Trophoblast cell (in vitro differentiated cells and primary cell): ENCODE measurements at regions not wholly inside any gene's neighbourhood (a gene's known extent, or its start where the extent isn't known, plus 50 kb on each side); places are given as distances from the start of the nearest gene placed in this dataset.
"Not testable (repeated sequence)": the region's sequence is repeated elsewhere in the genome, so short reads cannot be mapped to it uniquely, and the experiment has no call there.

Source experiments
- DNase-seq, 2 donors: peaks; one replicate each; pipeline ENCODE4 v3.0.0-alpha.2; 2016
- H2AFZ ChIP-seq: 2 replicates; pipeline ENCODE4 v1.6.1; 2013; ENCODE audit warnings: low read length, moderate library complexity, mild to moderate bottlenecking; ENCODE audit not compliant: insufficient read depth, poor library complexity
- H2AK5ac ChIP-seq: 2 replicates; pipeline ENCODE4 v1.6.1; 2013; ENCODE audit warnings: mild to moderate bottlenecking, low read length
- H2BK120ac ChIP-seq: 2 replicates; pipeline ENCODE4 v1.6.1; 2013; ENCODE audit warnings: low read length, mild to moderate bottlenecking, moderate library complexity; ENCODE audit not compliant: insufficient read depth, poor library complexity
- H2BK12ac ChIP-seq: 2 replicates; pipeline ENCODE4 v1.6.1; 2013; ENCODE audit warnings: mild to moderate bottlenecking, low read length, moderate library complexity
- H2BK5ac ChIP-seq: 2 replicates; pipeline ENCODE4 v1.6.1; 2013; ENCODE audit warnings: low read length, low read depth, moderate library complexity, mild to moderate bottlenecking; ENCODE audit not compliant: poor library complexity
- H3K14ac ChIP-seq: 2 replicates; pipeline ENCODE4 v1.6.1; 2013; ENCODE audit warnings: mild to moderate bottlenecking, low read length
- H3K18ac ChIP-seq: 2 replicates; pipeline ENCODE4 v1.6.1; 2013; ENCODE audit warnings: mild to moderate bottlenecking, low read length
- H3K23ac ChIP-seq: 2 replicates; pipeline ENCODE4 v1.6.1; 2013; ENCODE audit warnings: low read length
- H3K27ac ChIP-seq: 2 replicates; pipeline ENCODE4 v1.5.1; 2013; ENCODE audit warnings: low read depth, mild to moderate bottlenecking, inconsistent platforms, low read length, moderate library complexity
- H3K27me3 ChIP-seq: 2 replicates; pipeline ENCODE4 v1.6.1; 2013; ENCODE audit warnings: inconsistent platforms, mild to moderate bottlenecking, low read length, moderate library complexity; ENCODE audit not compliant: insufficient read depth
- H3K36me3 ChIP-seq, 2 experiments: 1 replicate in 1 of 2; 2 replicates in 1 of 2; pipeline ENCODE4 v1.6.1; 2013; ENCODE audit warnings: low read length in 2 of 2, mild to moderate bottlenecking in 2 of 2, moderate library complexity in 1 of 2; ENCODE audit not compliant: insufficient read depth in 2 of 2, control insufficient read depth in 1 of 2
- H3K4ac ChIP-seq: 2 replicates; pipeline ENCODE4 v1.6.1; 2013; ENCODE audit warnings: low read depth, mild to moderate bottlenecking, low read length, moderate library complexity
- H3K4me1 ChIP-seq, 2 experiments: 1 replicate in 1 of 2; 2 replicates in 1 of 2; pipeline ENCODE4 v1.6.1; 2013; ENCODE audit warnings: low read length in 2 of 2, mild to moderate bottlenecking in 2 of 2, moderate library complexity in 1 of 2; ENCODE audit not compliant: insufficient read depth in 2 of 2, control insufficient read depth in 1 of 2
- H3K4me2 ChIP-seq: 2 replicates; pipeline ENCODE4 v1.6.1; 2013; ENCODE audit warnings: inconsistent platforms, mild to moderate bottlenecking, low read length, moderate library complexity
- H3K4me3 ChIP-seq: 2 replicates; pipeline ENCODE4 v1.5.1; 2013; ENCODE audit warnings: mild to moderate bottlenecking, low read depth, low read length, inconsistent platforms
- H3K79me1 ChIP-seq: one replicate; pipeline ENCODE4 v1.6.1; 2013; ENCODE audit warnings: low read length
- H3K79me2 ChIP-seq: 2 replicates; pipeline ENCODE4 v1.6.1; 2013; ENCODE audit warnings: low read length, mild to moderate bottlenecking; ENCODE audit not compliant: control insufficient read depth, insufficient read depth, poor library complexity
- H3K9ac ChIP-seq: 2 replicates; pipeline ENCODE4 v1.6.1; 2013; ENCODE audit warnings: mild to moderate bottlenecking, low read length
- H3K9me3 ChIP-seq: 2 replicates; pipeline ENCODE4 v1.6.1; 2013; ENCODE audit warnings: low read depth, mild to moderate bottlenecking, control low read depth, inconsistent platforms, low read length; ENCODE audit not compliant: insufficient read depth
- H4K12ac ChIP-seq: 2 replicates; pipeline ENCODE4 v1.6.1; 2013; ENCODE audit warnings: low read depth, mild to moderate bottlenecking, low read length, moderate library complexity
- H4K8ac ChIP-seq: 2 replicates; pipeline ENCODE4 v1.6.1; 2013; ENCODE audit warnings: low read depth, mild to moderate bottlenecking, low read length, moderate library complexity
- H4K91ac ChIP-seq: one replicate; pipeline ENCODE4 v1.6.1; 2013; ENCODE audit warnings: low read depth, mild to moderate bottlenecking, low read length, moderate library complexity
- WGBS: extraction: QIAGEN DNeasy Blood & Tissue Kit; methylation state at CpG from one replicate; pipeline ENCODE4 v1.1.7; 2013; ENCODE audit warnings: missing lambda C conversion rate; ENCODE audit not compliant: insufficient read length, insufficient coverage; ENCODE audit errors: extremely low coverage; 5-methylcytosine and 5-hydroxymethylcytosine counted together

GRCh38 chr18:77343846-77344510 lies 94.3 kb downstream of the GALR1 start:
- H3K23ac ChIP-seq = no peak overlapping the region
- H3K27ac ChIP-seq = no peak overlapping the region
- H4K8ac ChIP-seq = no peak overlapping the region
- H2BK12ac ChIP-seq = no peak overlapping the region
- H2BK5ac ChIP-seq = no peak overlapping the region
- H2AK5ac ChIP-seq = no peak overlapping the region
- H3K79me2 ChIP-seq = no peaks in the 10 kb centered on the region
- no peak overlapping the region for H2BK120ac ChIP-seq
- no peak overlapping the region for H3K4me2 ChIP-seq
- no peak overlapping the region for H3K14ac ChIP-seq
- H3K18ac ChIP-seq = no peak overlapping the region
- no peak for DNase-seq
- no peak overlapping the region for H4K12ac ChIP-seq
- peaks cover 3% of the 10 kb centered on the region for H3K9me3 ChIP-seq
- H3K27me3 ChIP-seq = no peaks in the 10 kb centered on the region
- H3K79me1 ChIP-seq = no peaks in the 10 kb centered on the region
- no peaks in the 10 kb centered on the region for H3K36me3 ChIP-seq
- H3K9ac ChIP-seq = no peak overlapping the region
- H4K91ac ChIP-seq = no peak overlapping the region
- WGBS = no CpG with 5 or more reads among the region's 14 CpGs
- no peak overlapping the region for H3K4me3 ChIP-seq
- no peak overlapping the region for H3K4ac ChIP-seq
- no peaks in the 10 kb centered on the region for H3K4me1 ChIP-seq
- H2AFZ ChIP-seq = no peak overlapping the region

GRCh38 chr18:77344786-77345500 lies 95.3 kb downstream of the GALR1 start:
- Histone ChIP-seq H3K18ac (no peak overlapping the region), H3K79me1 (no peaks in the 10 kb centered on the region), H3K36me3 (no peaks in the 10 kb centered on the region), H2BK5ac (no peak overlapping the region), H3K14ac (no peak overlapping the region), H4K8ac (no peak overlapping the region), H3K4me1 (no peaks in the 10 kb centered on the region), H3K4me3 (no peak overlapping the region), H3K9me3 (peaks cover 3% of the 10 kb centered on the region), H3K23ac (no peak overlapping the region), H2BK120ac (no peak overlapping the region), H3K4ac (no peak overlapping the region), H4K12ac (no peak overlapping the region), H2AK5ac (no peak overlapping the region), H3K27ac (no peak overlapping the region), H4K91ac (no peak overlapping the region), H3K79me2 (no peaks in the 10 kb centered on the region), H3K27me3 (no peaks in the 10 kb centered on the region), H3K9ac (no peak overlapping the region), H3K4me2 (no peak overlapping the region), H2AFZ (no peak overlapping the region), H2BK12ac (no peak overlapping the region)
- WGBS = no CpG with 5 or more reads among the region's 11 CpGs
- DNase-seq = no peak

GRCh38 chr18:77346208-77346810 lies 96.7 kb downstream of the GALR1 start:
- Histone ChIP-seq H3K9ac (no peak overlapping the region), H2BK120ac (no peak overlapping the region), H3K4ac (no peak overlapping the region), H4K12ac (no peak overlapping the region), H3K4me3 (no peak overlapping the region), H3K4me2 (no peak overlapping the region), H3K14ac (no peak overlapping the region), H3K27me3 (no peaks in the 10 kb centered on the region), H2AK5ac (no peak overlapping the region), H3K79me1 (no peaks in the 10 kb centered on the region), H2BK12ac (no peak overlapping the region), H3K9me3 (no peaks in the 10 kb centered on the region), H3K27ac (no peak overlapping the region), H3K36me3 (no peaks in the 10 kb centered on the region), H3K4me1 (no peaks in the 10 kb centered on the region), H2AFZ (no peak overlapping the region), H4K91ac (no peak overlapping the region), H3K18ac (no peak overlapping the region), H3K79me2 (no peaks in the 10 kb centered on the region), H4K8ac (no peak overlapping the region), H3K23ac (no peak overlapping the region), H2BK5ac (no peak overlapping the region)
- WGBS = no CpG with 5 or more reads among the region's 2 CpGs
- DNase-seq = no peak

GRCh38 chr18:77353349-77353748 lies 103.7 kb downstream of the GALR1 start:
- not testable (repeated sequence) for H3K18ac ChIP-seq, H3K79me1 ChIP-seq, H3K4me1 ChIP-seq, H3K9me3 ChIP-seq, H3K9ac ChIP-seq, H3K14ac ChIP-seq, H3K27me3 ChIP-seq, H2BK120ac ChIP-seq, H2AFZ ChIP-seq, H3K36me3 ChIP-seq, H3K23ac ChIP-seq, H3K79me2 ChIP-seq, H3K4ac ChIP-seq, H4K91ac ChIP-seq, H2BK12ac ChIP-seq, H2AK5ac ChIP-seq, H3K4me2 ChIP-seq, H3K27ac ChIP-seq, H4K8ac ChIP-seq, H4K12ac ChIP-seq, H2BK5ac ChIP-seq, H3K4me3 ChIP-seq, DNase-seq
- WGBS = no CpG with 5 or more reads among the region's 3 CpGs
